Kidney (tissue), 13 donors: ENCODE measurements at regions not wholly inside any gene's neighbourhood (a gene's known extent, or its start where the extent isn't known, plus 50 kb on each side); places are given as distances from the start of the nearest gene placed in this dataset.

Experiments
- DNase-seq, 5 donors: peaks; one replicate each; pipeline ENCODE4 v3.0.0-alpha.2; 2013 to 2020
- FAIRE-seq: peaks from 2 replicates; lab custom pipeline; 2012; peaks lifted over from hg19 to GRCh38; lab: Jason Lieb, UNC
- H3K27ac ChIP-seq, 2 donors: one replicate each; pipeline ENCODE4 v1.7.0; 2013; ENCODE audit warnings: low read depth in 2 of 2, low read length in 2 of 2, inconsistent platforms in 1 of 2
- H3K27me3 ChIP-seq: one replicate; pipeline ENCODE4 v1.7.1; 2013; ENCODE audit warnings: low read length, inconsistent platforms; ENCODE audit not compliant: control insufficient read depth, insufficient read depth
- H3K36me3 ChIP-seq, 3 donors: one replicate each; pipeline versions ENCODE4 v1.7.0 to v1.7.1; 2013; ENCODE audit warnings: low read length in 3 of 3, control low read depth in 1 of 3, inconsistent platforms in 1 of 3; ENCODE audit not compliant: insufficient read depth in 3 of 3, control insufficient read depth in 2 of 3
- H3K4me1 ChIP-seq, 3 donors: one replicate each; pipeline versions ENCODE4 v1.7.0 to v1.7.1; 2013; ENCODE audit warnings: low read length in 3 of 3, inconsistent platforms in 1 of 3, low read depth in 1 of 3; ENCODE audit not compliant: control insufficient read depth in 2 of 3, insufficient read depth in 2 of 3
- H3K4me3 ChIP-seq, 3 donors: one replicate each; pipeline versions ENCODE4 v1.7.0 to v1.8.1; 2013; ENCODE audit warnings: low read length in 3 of 3, control low read depth in 1 of 3, inconsistent platforms in 1 of 3
- H3K9ac ChIP-seq, 3 donors: one replicate each; pipeline versions ENCODE4 v1.7.0 to v1.7.1; 2013; ENCODE audit warnings: low read length in 3 of 3, control low read depth in 1 of 3, inconsistent platforms in 1 of 3
- H3K9me3 ChIP-seq, 3 donors: one replicate each; pipeline versions ENCODE4 v1.7.0 to v1.7.1; 2013; ENCODE audit warnings: low read length in 3 of 3, control low read depth in 1 of 3, inconsistent platforms in 1 of 3; ENCODE audit not compliant: control insufficient read depth in 2 of 3, insufficient read depth in 1 of 3
- CTCF ChIP-seq: IDR thresholded peaks from 3 replicates; pipeline ENCODE4 v1.5.1; 2012; ENCODE audit warnings: mild to moderate bottlenecking, moderate library complexity, borderline replicate concordance; ENCODE audit not compliant: insufficient read depth; ENCODE audit errors: extremely low read depth
- intact Hi-C: fragments of 100-400 bp; cut with DNase I; formaldehyde crosslinking; loops from one replicate; pipeline ENCODE4 v1.11.1; 2022
- donor health status: control.
- donor health status: control.
- donor health status: control.
- donor health status: control.
- donor health status: control.
- donor health status: DM: yes; HTN: yes; CAD: no.
- donor health status: Normal renal cell carcinoma (clear cell type).

GRCh38 chr9:2489838-2490314, 131.7 kb upstream of the VLDLR start:
- DNase-seq (peak in 1 of 5 donors; percentile 52), FAIRE-seq (no peak)
- no peaks in the 10 kb centered on the region for H3K36me3 ChIP-seq
- H3K27ac ChIP-seq = no peak overlapping the region
- no peaks in the 10 kb centered on the region for H3K27me3 ChIP-seq
- intact Hi-C loops = no loop called here
- H3K4me3 ChIP-seq = no peak overlapping the region
- H3K9ac ChIP-seq = no peak overlapping the region
- no peak for TF ChIP-seq CTCF
- H3K4me1 ChIP-seq = no peaks in the 10 kb centered on the region
- no peaks in the 10 kb centered on the region for H3K9me3 ChIP-seq

GRCh38 chr9:2492161-2492560, 129.4 kb upstream of the VLDLR start:
- no peaks in the 10 kb centered on the region for H3K9me3 ChIP-seq
- DNase-seq (no peak), FAIRE-seq (no peak)
- H3K36me3 ChIP-seq = no peaks in the 10 kb centered on the region
- intact Hi-C loops = no loop called here
- no peak overlapping the region for H3K9ac ChIP-seq
- no peak overlapping the region for H3K27ac ChIP-seq
- no peaks in the 10 kb centered on the region for H3K27me3 ChIP-seq
- no peak for TF ChIP-seq CTCF
- H3K4me3 ChIP-seq = no peak overlapping the region
- no peaks in the 10 kb centered on the region for H3K4me1 ChIP-seq

- H3K4me3 ChIP-seq = no peak overlapping the region
- DNase-seq (peak in 1 of 5 donors; percentile 58), FAIRE-seq (no peak)
- no peak overlapping the region for H3K27ac ChIP-seq
- H3K4me1 ChIP-seq = no peaks in the 10 kb centered on the region
- H3K27me3 ChIP-seq = no peaks in the 10 kb centered on the region
- TF ChIP-seq CTCF = no peak
- no peaks in the 10 kb centered on the region for H3K36me3 ChIP-seq
- no peak overlapping the region for H3K9ac ChIP-seq
- H3K9me3 ChIP-seq = no peaks in the 10 kb centered on the region
- intact Hi-C loops = no loop called here
Observed at GRCh38 chr9:2493109-2493508, 128.5 kb upstream of the VLDLR start.

GRCh38 chr9:2493529-2493928, 128.1 kb upstream of the VLDLR start:
- Histone ChIP-seq H3K27me3 (no peaks in the 10 kb centered on the region), H3K9ac (no peak overlapping the region), H3K4me3 (no peak overlapping the region), H3K4me1 (no peaks in the 10 kb centered on the region), H3K9me3 (no peaks in the 10 kb centered on the region), H3K36me3 (no peaks in the 10 kb centered on the region), H3K27ac (no peak overlapping the region)
- FAIRE-seq (no peak), DNase-seq (no peak)
- TF ChIP-seq CTCF = no peak
- intact Hi-C loops = no loop called here
